ENCODE measurements at regions not wholly inside any gene's neighbourhood (a gene's known extent, or its start where the extent isn't known, plus 50 kb on each side); places are given as distances from the start of the nearest gene placed in this dataset.
"Not testable (repeated sequence)": the region's sequence is repeated elsewhere in the genome, so short reads cannot be mapped to it uniquely, and the experiment has no call there.

GRCh38 chr10:63077800-63078199, 55.3 kb upstream of the NRBF2 start:
- no peak for DNase-seq (ENCODE audit: low spot score)

GRCh38 chr10:63072951-63073350, 60.2 kb upstream of the NRBF2 start:
- no peak for DNase-seq (ENCODE audit: low spot score)

GRCh38 chr10:63071145-63071544, 62.0 kb upstream of the NRBF2 start:
- no peak for DNase-seq (ENCODE audit: low spot score)

- DNase-seq (ENCODE audit: low spot score) = no peak
Measured at GRCh38 chr10:63069318-63069717, 63.8 kb upstream of the NRBF2 start.

- DNase-seq (ENCODE audit: low spot score) = no peak
Measured at GRCh38 chr10:63068246-63068645, 64.9 kb upstream of the NRBF2 start.

- DNase-seq (ENCODE audit: low spot score) = no peak
Measured at GRCh38 chr10:63066606-63067005, 66.5 kb upstream of the NRBF2 start.

- no peak for DNase-seq (ENCODE audit: low spot score)
Measured at GRCh38 chr10:63064706-63065105, 68.4 kb upstream of the NRBF2 start.

- DNase-seq (ENCODE audit: low spot score) = no peak
Measured at GRCh38 chr10:63058236-63058635, 74.9 kb upstream of the NRBF2 start.

- no peak for DNase-seq (ENCODE audit: low spot score)
Measured at GRCh38 chr10:63057509-63057908, 75.6 kb upstream of the NRBF2 start.

- DNase-seq (ENCODE audit: low spot score) = no peak
Measured at GRCh38 chr10:63055705-63056104, 77.4 kb upstream of the NRBF2 start.

- no peak for DNase-seq (ENCODE audit: low spot score)
Measured at GRCh38 chr10:63054889-63055611, 78.1 kb upstream of the NRBF2 start.

GRCh38 chr10:63052083-63052482, 81.0 kb upstream of the NRBF2 start:
- no peak for DNase-seq (ENCODE audit: low spot score)

- DNase-seq (ENCODE audit: low spot score) = no peak
Measured at GRCh38 chr10:63042256-63042655, 90.9 kb upstream of the NRBF2 start.

GRCh38 chr10:63033616-63034185, 99.4 kb upstream of the NRBF2 start:
- not testable (repeated sequence) for DNase-seq (ENCODE audit: low spot score)

- no peak for DNase-seq (ENCODE audit: low spot score)
Measured at GRCh38 chr10:63030536-63030935, 102.6 kb upstream of the NRBF2 start.

- DNase-seq (ENCODE audit: low spot score) = no peak
Measured at GRCh38 chr10:63027531-63027930, 105.6 kb upstream of the NRBF2 start.

- DNase-seq (ENCODE audit: low spot score) = no peak
Measured at GRCh38 chr10:63021225-63021624, 111.9 kb upstream of the NRBF2 start.

GRCh38 chr10:63013755-63014154, 119.4 kb upstream of the NRBF2 start:
- DNase-seq (ENCODE audit: low spot score) = no peak

- no peak for DNase-seq (ENCODE audit: low spot score)
Measured at GRCh38 chr10:63012623-63013022, 120.5 kb upstream of the NRBF2 start.

- no peak for DNase-seq (ENCODE audit: low spot score)
Measured at GRCh38 chr10:63010203-63010602, 122.9 kb upstream of the NRBF2 start.

GRCh38 chr10:63008491-63008890, 124.6 kb upstream of the NRBF2 start:
- DNase-seq (ENCODE audit: low spot score) = no peak

GRCh38 chr10:63007112-63007511, 126.0 kb upstream of the NRBF2 start:
- no peak for DNase-seq (ENCODE audit: low spot score)

- no peak for DNase-seq (ENCODE audit: low spot score)
Measured at GRCh38 chr10:63005246-63005645, 127.9 kb upstream of the NRBF2 start.

GRCh38 chr10:63003816-63004453, 129.2 kb upstream of the NRBF2 start:
- peak; percentile 27 for DNase-seq (ENCODE audit: low spot score)

Measured in germinal center (tissue), 1 donor.